Endothelial cell (in vitro differentiated cells): ENCODE measurements at regions not wholly inside any gene's neighbourhood (a gene's known extent, or its start where the extent isn't known, plus 50 kb on each side); places are given as distances from the start of the nearest gene placed in this dataset.

Source experiments
- DNase-seq: peaks from one replicate; pipeline ENCODE4 v3.0.0; 2021; ENCODE audit warnings: low spot score
- H3K27ac Mint-ChIP-seq: one replicate; pipeline ENCODE4 v1.8.0; 2021; ENCODE audit warnings: mixed read lengths, inconsistent platforms; ENCODE audit not compliant: unreplicated experiment
- H3K27me3 Mint-ChIP-seq: one replicate; pipeline ENCODE4 v1.8.0; 2021; ENCODE audit warnings: mild to moderate bottlenecking, moderate library complexity, mixed read lengths, inconsistent platforms; ENCODE audit not compliant: unreplicated experiment
- H3K36me3 Mint-ChIP-seq: one replicate; pipeline ENCODE4 v1.8.0; 2021; ENCODE audit warnings: mild to moderate bottlenecking, low read depth, mixed read lengths, inconsistent platforms; ENCODE audit not compliant: unreplicated experiment
- H3K4me1 Mint-ChIP-seq: one replicate; pipeline ENCODE4 v1.8.0; 2021; ENCODE audit warnings: mild to moderate bottlenecking, mixed read lengths, inconsistent platforms; ENCODE audit not compliant: unreplicated experiment
- H3K4me3 Mint-ChIP-seq: one replicate; pipeline ENCODE4 v1.8.0; 2021; ENCODE audit warnings: mild to moderate bottlenecking, mixed read lengths, inconsistent platforms; ENCODE audit not compliant: unreplicated experiment
- H3K9me3 Mint-ChIP-seq: one replicate; pipeline ENCODE4 v1.8.0; 2021; ENCODE audit warnings: mixed read lengths, inconsistent platforms; ENCODE audit not compliant: unreplicated experiment
- CTCF ChIP-seq: fragments of 200-600 bp; sonication (generic); IDR thresholded peaks from one replicate; pipeline ENCODE4 v1.5.0; 2021; ENCODE audit warnings: antibody characterized with exemption; ENCODE audit not compliant: unreplicated experiment

DNA sequence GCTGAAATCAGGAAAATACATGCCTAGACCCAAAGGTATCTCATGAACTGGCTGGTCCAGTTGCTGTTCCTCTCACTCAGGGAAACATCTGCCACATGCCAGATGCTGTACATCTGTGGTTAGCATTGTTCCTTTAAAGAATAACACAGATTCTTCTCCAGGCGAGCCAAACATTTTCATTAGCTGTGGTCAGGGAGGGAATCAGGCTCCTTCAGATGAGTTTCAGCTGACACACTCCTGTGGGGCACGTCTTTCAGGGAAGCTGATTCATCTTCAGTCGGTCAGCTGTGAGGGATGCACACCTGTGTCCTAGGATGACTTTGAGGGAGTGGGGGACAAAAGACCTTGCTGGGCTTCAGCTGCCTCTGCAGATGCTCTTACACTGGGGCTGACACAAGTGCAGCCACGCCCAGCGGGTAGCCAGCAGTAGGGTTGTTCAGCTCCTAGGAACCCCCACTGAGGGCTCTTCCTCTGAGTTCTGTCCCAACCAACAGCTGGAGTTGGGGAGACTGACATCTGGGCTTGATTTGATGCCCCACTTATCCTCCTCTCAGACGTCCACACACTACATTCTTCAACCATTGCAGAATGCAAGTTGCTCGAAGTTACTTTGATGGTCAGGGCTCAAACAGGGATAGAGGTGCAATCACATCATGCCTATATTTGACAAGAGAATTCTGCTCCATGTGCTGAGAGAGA is 155.0 kb downstream of the NUAK1 start:
- no peak overlapping the region for H3K4me3 Mint-ChIP-seq
- H3K9me3 Mint-ChIP-seq = no peaks in the 10 kb centered on the region
- no peaks in the 10 kb centered on the region for H3K27me3 Mint-ChIP-seq
- DNase-seq = no peak
- TF ChIP-seq CTCF = no peak
- peaks cover 5% of the 10 kb centered on the region for H3K4me1 Mint-ChIP-seq
- no peak overlapping the region for H3K27ac Mint-ChIP-seq
- H3K36me3 Mint-ChIP-seq = no peaks in the 10 kb centered on the region

- H3K4me3 Mint-ChIP-seq = no peak overlapping the region
- DNase-seq = no peak
- H3K27ac Mint-ChIP-seq = no peak overlapping the region
- no peaks in the 10 kb centered on the region for H3K9me3 Mint-ChIP-seq
- no peaks in the 10 kb centered on the region for H3K27me3 Mint-ChIP-seq
- no peaks in the 10 kb centered on the region for H3K36me3 Mint-ChIP-seq
- no peak for TF ChIP-seq CTCF
- H3K4me1 Mint-ChIP-seq = peaks cover 5% of the 10 kb centered on the region
Observed at GRCh38 chr12:105985383-105985782, 153.4 kb downstream of the NUAK1 start.

GRCh38 chr12:105986779-105987684 is 151.7 kb downstream of the NUAK1 start:
- no peak for DNase-seq
- no peak overlapping the region for H3K4me3 Mint-ChIP-seq
- no peak for TF ChIP-seq CTCF
- peaks cover 5% of the 10 kb centered on the region for H3K4me1 Mint-ChIP-seq
- no peaks in the 10 kb centered on the region for H3K9me3 Mint-ChIP-seq
- peaks cover 2% of the 10 kb centered on the region for H3K27me3 Mint-ChIP-seq
- no peaks in the 10 kb centered on the region for H3K36me3 Mint-ChIP-seq
- no peak overlapping the region for H3K27ac Mint-ChIP-seq

DNA sequence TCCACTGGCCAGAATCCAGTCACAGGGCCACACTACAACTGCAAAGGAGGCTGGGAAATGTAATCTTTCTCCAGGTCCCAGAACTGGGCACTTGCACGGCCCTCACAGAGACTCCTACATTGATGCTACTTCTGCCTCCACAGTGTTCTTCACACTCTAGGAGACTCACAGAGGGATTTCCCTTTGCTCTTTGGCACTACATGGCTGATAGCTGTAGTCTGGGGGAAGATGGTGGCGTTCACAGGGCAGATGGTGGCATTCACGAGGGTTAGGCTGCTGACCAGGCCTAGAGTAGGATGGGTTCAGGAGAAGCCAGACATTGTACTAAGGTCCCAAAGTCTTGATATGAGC is 151.1 kb downstream of the NUAK1 start:
- Mint-ChIP-seq H3K4me1 (peaks cover under 1% of the 10 kb centered on the region), H3K4me3 (no peak overlapping the region), H3K27me3 (peaks cover 4% of the 10 kb centered on the region), H3K36me3 (no peaks in the 10 kb centered on the region), H3K27ac (no peak overlapping the region), H3K9me3 (no peaks in the 10 kb centered on the region)
- TF ChIP-seq CTCF = no peak
- DNase-seq = no peak
